ENCODE measurements at regions not wholly inside any gene's neighbourhood (a gene's known extent, or its start where the extent isn't known, plus 50 kb on each side); places are given as distances from the start of the nearest gene placed in this dataset.
A peak's percentile ranks its signal among the peaks of the same experiment; 100 is the strongest.

DNA sequence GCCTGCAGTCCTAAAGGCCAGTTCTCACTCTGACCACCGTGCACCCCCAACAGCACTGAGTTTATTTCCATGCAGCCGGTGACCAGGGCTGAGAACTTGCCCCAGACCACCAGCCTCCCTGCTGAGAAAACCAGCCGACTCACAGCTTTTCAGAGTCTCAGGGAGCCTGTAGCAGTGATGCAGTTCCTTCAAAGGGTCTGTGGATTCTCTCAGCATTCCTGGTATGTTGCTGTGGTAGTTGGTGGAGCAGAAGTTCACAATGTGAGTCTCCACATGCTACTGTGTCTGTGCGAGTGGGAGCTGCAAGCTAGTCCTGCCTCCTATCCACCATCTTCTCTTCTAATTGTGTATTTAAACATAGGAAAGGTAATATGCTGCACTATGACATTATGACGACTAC lies 254.9 kb upstream of the KLF12 start:
- DNase-seq (no peak), ATAC-seq (no peak)
- Mint-ChIP-seq H3K4me1 (no peaks in the 10 kb centered on the region), H3K36me3 (peaks cover 6% of the 10 kb centered on the region), H3K27ac (no peak overlapping the region), H3K27me3 (ENCODE audit: low read depth in 2 of 2) (peaks cover 33 to 51% of the 10 kb centered on the region in 2 donors), H3K9me3 (no peaks in the 10 kb centered on the region), H3K4me3 (no peak overlapping the region)
- Histone ChIP-seq H3K27me3 (ENCODE audit: control insufficient read depth, insufficient read depth, low read length) (peaks cover 3% of the 10 kb centered on the region), H3K36me3 (ENCODE audit: control insufficient read depth, insufficient read depth, low read length) (no peaks in the 10 kb centered on the region), H3K4me3 (ENCODE audit: low read length) (no peak overlapping the region), H3K27ac (ENCODE audit: low read length) (no peak overlapping the region), H3K4me1 (ENCODE audit: control insufficient read depth, insufficient read depth, low read length) (no peaks in the 10 kb centered on the region), H3K9me3 (ENCODE audit: control insufficient read depth, insufficient read depth, low read length) (no peaks in the 10 kb centered on the region)
- intact Hi-C loops (cut with micrococcal nuclease): no loop called here
- TF ChIP-seq, protein P1, sequence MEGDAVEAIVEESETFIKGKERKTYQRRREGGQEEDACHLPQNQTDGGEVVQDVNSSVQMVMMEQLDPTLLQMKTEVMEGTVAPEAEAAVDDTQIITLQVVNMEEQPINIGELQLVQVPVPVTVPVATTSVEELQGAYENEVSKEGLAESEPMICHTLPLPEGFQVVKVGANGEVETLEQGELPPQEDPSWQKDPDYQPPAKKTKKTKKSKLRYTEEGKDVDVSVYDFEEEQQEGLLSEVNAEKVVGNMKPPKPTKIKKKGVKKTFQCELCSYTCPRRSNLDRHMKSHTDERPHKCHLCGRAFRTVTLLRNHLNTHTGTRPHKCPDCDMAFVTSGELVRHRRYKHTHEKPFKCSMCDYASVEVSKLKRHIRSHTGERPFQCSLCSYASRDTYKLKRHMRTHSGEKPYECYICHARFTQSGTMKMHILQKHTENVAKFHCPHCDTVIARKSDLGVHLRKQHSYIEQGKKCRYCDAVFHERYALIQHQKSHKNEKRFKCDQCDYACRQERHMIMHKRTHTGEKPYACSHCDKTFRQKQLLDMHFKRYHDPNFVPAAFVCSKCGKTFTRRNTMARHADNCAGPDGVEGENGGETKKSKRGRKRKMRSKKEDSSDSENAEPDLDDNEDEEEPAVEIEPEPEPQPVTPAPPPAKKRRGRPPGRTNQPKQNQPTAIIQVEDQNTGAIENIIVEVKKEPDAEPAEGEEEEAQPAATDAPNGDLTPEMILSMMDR (IDR thresholded peaks at IDR 0.05): no peak
- 85% methylated on average over 3 of the region's 5 CpGs for WGBS (ENCODE audit: insufficient coverage)

DNA sequence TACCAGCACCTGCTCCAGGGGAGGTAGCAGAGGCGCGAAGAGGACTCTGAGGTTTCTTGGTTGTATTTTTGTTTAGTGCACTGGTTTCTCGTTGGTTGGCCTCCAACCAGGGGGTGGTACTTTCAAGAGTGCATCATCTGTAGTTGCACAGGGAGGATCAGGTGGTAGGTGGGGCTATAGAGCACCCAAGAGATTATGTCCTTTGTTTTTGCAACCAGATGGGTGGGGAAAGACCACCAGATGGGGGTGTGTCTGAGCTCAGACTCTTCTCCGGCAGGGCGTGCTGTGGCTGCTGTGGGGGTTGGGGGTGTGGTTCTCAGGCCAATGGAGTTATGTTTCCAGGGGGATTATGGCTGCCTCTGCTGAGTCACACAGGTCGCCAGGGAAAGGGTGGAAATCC lies 254.4 kb upstream of the KLF12 start:
- no peak overlapping the region for H3K4me3 ChIP-seq (ENCODE audit: low read length)
- H3K27ac ChIP-seq (ENCODE audit: low read length): no peak overlapping the region
- H3K27me3 ChIP-seq (ENCODE audit: control insufficient read depth, insufficient read depth, low read length): peaks cover 3% of the 10 kb centered on the region
- ATAC-seq (no peak), DNase-seq (no peak)
- WGBS (ENCODE audit: insufficient coverage): 83% methylated on average over 6 of the region's 6 CpGs
- Mint-ChIP-seq H3K27ac (no peak overlapping the region), H3K4me1 (no peaks in the 10 kb centered on the region), H3K27me3 (ENCODE audit: low read depth in 2 of 2) (peaks cover 33 to 49% of the 10 kb centered on the region in 2 donors), H3K9me3 (no peaks in the 10 kb centered on the region), H3K4me3 (no peak overlapping the region), H3K36me3 (peaks cover 6% of the 10 kb centered on the region)
- intact Hi-C loops (cut with micrococcal nuclease): no loop called here
- H3K36me3 ChIP-seq (ENCODE audit: control insufficient read depth, insufficient read depth, low read length): no peaks in the 10 kb centered on the region
- TF ChIP-seq, protein P1 (IDR thresholded peaks at IDR 0.05): no peak
- no peaks in the 10 kb centered on the region for H3K9me3 ChIP-seq (ENCODE audit: control insufficient read depth, insufficient read depth, low read length)
- no peaks in the 10 kb centered on the region for H3K4me1 ChIP-seq (ENCODE audit: control insufficient read depth, insufficient read depth, low read length)

DNA sequence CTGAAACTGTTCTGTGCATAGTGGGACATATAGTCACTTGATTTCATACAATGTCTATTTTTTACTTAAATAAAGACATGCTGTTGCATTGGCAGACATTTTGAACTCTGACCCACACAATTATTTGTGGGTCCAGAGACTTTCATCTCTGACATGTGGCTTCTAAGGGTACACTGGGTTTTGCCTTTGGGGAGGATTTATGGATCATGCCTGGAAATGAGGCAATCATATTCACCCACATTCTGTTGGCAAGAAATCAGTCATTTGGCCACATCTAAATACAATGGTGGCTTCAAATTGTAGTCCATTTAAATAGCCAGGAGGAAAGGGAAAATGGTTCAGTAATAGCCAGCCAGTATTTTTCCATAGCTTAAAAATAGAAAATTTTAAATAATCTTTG lies 238.3 kb upstream of the KLF12 start:
- intact Hi-C loops (cut with micrococcal nuclease): no loop called here
- no peak overlapping the region for H3K27ac Mint-ChIP-seq
- no peaks in the 10 kb centered on the region for H3K27me3 ChIP-seq (ENCODE audit: control insufficient read depth, insufficient read depth, low read length)
- H3K4me3 ChIP-seq (ENCODE audit: low read length): no peak overlapping the region
- no peak for DNase-seq
- no peaks in the 10 kb centered on the region for H3K4me1 ChIP-seq (ENCODE audit: control insufficient read depth, insufficient read depth, low read length)
- no peak overlapping the region for H3K4me3 Mint-ChIP-seq
- H3K27ac ChIP-seq (ENCODE audit: low read length): no peak overlapping the region
- TF ChIP-seq, protein P1 (IDR thresholded peaks at IDR 0.05): no peak
- no peaks in the 10 kb centered on the region for H3K4me1 Mint-ChIP-seq
- ATAC-seq: no peak
- no peaks in the 10 kb centered on the region for H3K9me3 ChIP-seq (ENCODE audit: control insufficient read depth, insufficient read depth, low read length)
- H3K9me3 Mint-ChIP-seq: no peaks in the 10 kb centered on the region
- no peaks in the 10 kb centered on the region for H3K36me3 Mint-ChIP-seq
- H3K27me3 Mint-ChIP-seq (ENCODE audit: low read depth in 2 of 2): peaks cover 8 to 17% of the 10 kb centered on the region in 2 donors
- no peaks in the 10 kb centered on the region for H3K36me3 ChIP-seq (ENCODE audit: control insufficient read depth, insufficient read depth, low read length)

DNA sequence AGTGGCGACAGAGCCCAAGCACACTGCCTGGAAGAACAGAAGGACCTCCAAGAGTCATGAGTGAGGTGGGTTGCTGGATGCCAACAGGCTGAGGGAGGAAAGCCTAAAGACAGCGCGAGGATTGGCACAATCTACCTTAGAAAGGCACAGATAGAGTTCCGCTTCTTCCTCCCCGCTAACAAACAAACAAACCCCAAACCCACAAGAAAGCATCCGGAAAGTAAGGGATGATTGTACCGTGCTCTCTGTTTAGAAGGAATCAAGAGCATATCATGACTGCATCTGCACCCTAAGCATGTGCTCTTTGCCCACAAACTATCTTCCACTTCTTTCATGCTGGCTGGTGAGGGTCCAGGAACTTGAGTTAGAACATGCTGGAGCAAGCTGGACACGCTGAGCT lies 233.0 kb upstream of the KLF12 start:
- H3K4me1 Mint-ChIP-seq: no peaks in the 10 kb centered on the region
- TF ChIP-seq, protein P1 (IDR thresholded peaks at IDR 0.05): no peak

More for the DNA sequence above, 233.0 kb upstream of the KLF12 start:
- Mint-ChIP-seq H3K4me3 (no peak overlapping the region), H3K27me3 (ENCODE audit: low read depth in 2 of 2) (peaks cover 21 to 26% of the 10 kb centered on the region in 2 donors), H3K27ac (no peak overlapping the region), H3K9me3 (peaks cover 0 to 4% of the 10 kb centered on the region in 2 donors), H3K36me3 (no peaks in the 10 kb centered on the region)
- H3K36me3 ChIP-seq (ENCODE audit: control insufficient read depth, insufficient read depth, low read length): no peaks in the 10 kb centered on the region
- H3K4me1 ChIP-seq (ENCODE audit: control insufficient read depth, insufficient read depth, low read length): no peaks in the 10 kb centered on the region
- intact Hi-C loops (cut with micrococcal nuclease): no loop called here
- peak in 1 of 2 donors; percentile 19 for DNase-seq
- WGBS (ENCODE audit: insufficient coverage): 97% methylated on average over 8 of the region's 8 CpGs
- ATAC-seq: no peak
- H3K27me3 ChIP-seq (ENCODE audit: control insufficient read depth, insufficient read depth, low read length): no peaks in the 10 kb centered on the region
- no peak overlapping the region for H3K4me3 ChIP-seq (ENCODE audit: low read length)
- peaks cover 3% of the 10 kb centered on the region for H3K9me3 ChIP-seq (ENCODE audit: control insufficient read depth, insufficient read depth, low read length)
- no peak overlapping the region for H3K27ac ChIP-seq (ENCODE audit: low read length)
